ENCODE measurements at regions not wholly inside any gene's neighbourhood (a gene's known extent, or its start where the extent isn't known, plus 50 kb on each side); places are given as distances from the start of the nearest gene placed in this dataset.
"Not testable (repeated sequence)": the region's sequence is repeated elsewhere in the genome, so short reads cannot be mapped to it uniquely, and the experiment has no call there.

DNA sequence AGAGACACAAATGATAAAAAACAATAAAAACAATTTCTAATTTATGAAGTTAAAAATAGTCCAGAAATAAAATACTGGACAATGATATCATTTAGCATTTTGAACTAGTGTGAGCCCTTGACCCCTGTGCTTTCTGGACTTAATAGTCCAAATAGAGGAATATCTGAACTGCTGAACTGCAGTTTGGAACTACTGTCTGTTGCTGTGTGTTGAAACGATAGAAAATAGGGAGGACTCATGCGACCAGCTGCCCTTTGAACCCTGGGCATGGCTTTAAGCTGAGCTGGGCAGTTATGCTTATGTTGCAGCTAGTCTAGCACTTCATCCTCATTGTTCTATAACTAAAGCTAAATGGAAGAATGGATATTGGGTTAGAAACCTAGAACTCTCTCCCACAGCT is 99.5 kb downstream of the FMR1NB start:
- TF ChIP-seq, protein P1, sequence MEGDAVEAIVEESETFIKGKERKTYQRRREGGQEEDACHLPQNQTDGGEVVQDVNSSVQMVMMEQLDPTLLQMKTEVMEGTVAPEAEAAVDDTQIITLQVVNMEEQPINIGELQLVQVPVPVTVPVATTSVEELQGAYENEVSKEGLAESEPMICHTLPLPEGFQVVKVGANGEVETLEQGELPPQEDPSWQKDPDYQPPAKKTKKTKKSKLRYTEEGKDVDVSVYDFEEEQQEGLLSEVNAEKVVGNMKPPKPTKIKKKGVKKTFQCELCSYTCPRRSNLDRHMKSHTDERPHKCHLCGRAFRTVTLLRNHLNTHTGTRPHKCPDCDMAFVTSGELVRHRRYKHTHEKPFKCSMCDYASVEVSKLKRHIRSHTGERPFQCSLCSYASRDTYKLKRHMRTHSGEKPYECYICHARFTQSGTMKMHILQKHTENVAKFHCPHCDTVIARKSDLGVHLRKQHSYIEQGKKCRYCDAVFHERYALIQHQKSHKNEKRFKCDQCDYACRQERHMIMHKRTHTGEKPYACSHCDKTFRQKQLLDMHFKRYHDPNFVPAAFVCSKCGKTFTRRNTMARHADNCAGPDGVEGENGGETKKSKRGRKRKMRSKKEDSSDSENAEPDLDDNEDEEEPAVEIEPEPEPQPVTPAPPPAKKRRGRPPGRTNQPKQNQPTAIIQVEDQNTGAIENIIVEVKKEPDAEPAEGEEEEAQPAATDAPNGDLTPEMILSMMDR (IDR thresholded peaks at IDR 0.05; ENCODE audit: insufficient read depth, low read depth, low read length), result no peak
- Histone ChIP-seq H3K36me3 (ENCODE audit: control insufficient read depth, insufficient read depth, low read length) (no peaks in the 10 kb centered on the region), H3K27me3 (ENCODE audit: control insufficient read depth, insufficient read depth, low read length) (no peaks in the 10 kb centered on the region), H3K4me3 (ENCODE audit: low read depth, low read length) (no peak overlapping the region)
- CTCF ChIA-PET, result no interaction called here
- no peak for DNase-seq (ENCODE audit: low read depth)
- POLR2A ChIA-PET, result no interaction called here

DNA sequence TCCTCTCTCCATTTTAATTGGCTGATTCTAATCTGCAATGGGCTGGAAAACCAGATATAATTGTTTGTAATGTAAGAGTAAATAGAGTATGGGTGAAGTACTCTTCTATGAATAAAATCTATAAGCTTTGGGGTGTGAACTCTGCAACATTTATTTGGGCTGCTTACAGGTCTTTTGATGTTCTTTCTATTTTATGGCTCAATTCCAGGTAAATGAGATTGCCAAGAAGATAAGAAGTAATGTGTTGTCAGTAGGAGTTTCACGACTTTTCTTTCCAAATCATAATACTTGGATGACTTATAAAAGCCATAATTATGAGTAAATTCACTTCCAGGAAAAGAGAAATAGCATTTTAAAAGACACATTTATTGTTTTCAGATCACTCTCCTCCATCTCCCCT is 103.5 kb downstream of the FMR1NB start:
- no peaks in the 10 kb centered on the region for H3K27me3 ChIP-seq (ENCODE audit: control insufficient read depth, insufficient read depth, low read length)
- POLR2A ChIA-PET, result no interaction called here
- CTCF ChIA-PET, result no interaction called here
- no peak overlapping the region for H3K4me3 ChIP-seq (ENCODE audit: low read depth, low read length)
- no peaks in the 10 kb centered on the region for H3K36me3 ChIP-seq (ENCODE audit: control insufficient read depth, insufficient read depth, low read length)
- TF ChIP-seq, protein P1 (IDR thresholded peaks at IDR 0.05; ENCODE audit: insufficient read depth, low read depth, low read length), result no peak
- DNase-seq (ENCODE audit: low read depth), result no peak

DNA sequence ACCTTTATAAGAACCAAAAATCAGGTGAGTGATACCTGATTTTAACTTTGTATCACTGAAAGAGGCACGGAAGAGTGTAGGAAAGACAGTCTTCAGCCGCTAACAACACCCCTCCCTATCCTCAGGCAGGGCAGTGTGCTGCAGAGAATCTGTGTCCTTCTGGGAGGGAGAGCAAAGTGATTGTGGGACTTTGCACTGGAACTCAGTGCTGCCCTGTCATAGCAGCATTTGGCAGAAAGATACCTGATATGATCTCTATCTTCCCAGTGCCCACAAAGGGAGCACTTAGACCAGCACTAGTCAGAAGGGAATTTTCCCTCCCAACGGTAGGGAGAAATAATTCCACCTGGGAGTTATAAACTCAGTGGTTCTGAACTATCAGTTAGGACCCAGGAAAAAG is 139.0 kb downstream of the FMR1NB start:
- H3K4me3 ChIP-seq (ENCODE audit: low read depth, low read length), result no peak overlapping the region
- ChIA-PET POLR2A (no interaction called here), CTCF (no interaction called here)
- no peak for DNase-seq (ENCODE audit: low read depth)
- TF ChIP-seq, protein P1 (IDR thresholded peaks at IDR 0.05; ENCODE audit: insufficient read depth, low read depth, low read length), result no peak
- no peaks in the 10 kb centered on the region for H3K36me3 ChIP-seq (ENCODE audit: control insufficient read depth, insufficient read depth, low read length)
- no peaks in the 10 kb centered on the region for H3K27me3 ChIP-seq (ENCODE audit: control insufficient read depth, insufficient read depth, low read length)

DNA sequence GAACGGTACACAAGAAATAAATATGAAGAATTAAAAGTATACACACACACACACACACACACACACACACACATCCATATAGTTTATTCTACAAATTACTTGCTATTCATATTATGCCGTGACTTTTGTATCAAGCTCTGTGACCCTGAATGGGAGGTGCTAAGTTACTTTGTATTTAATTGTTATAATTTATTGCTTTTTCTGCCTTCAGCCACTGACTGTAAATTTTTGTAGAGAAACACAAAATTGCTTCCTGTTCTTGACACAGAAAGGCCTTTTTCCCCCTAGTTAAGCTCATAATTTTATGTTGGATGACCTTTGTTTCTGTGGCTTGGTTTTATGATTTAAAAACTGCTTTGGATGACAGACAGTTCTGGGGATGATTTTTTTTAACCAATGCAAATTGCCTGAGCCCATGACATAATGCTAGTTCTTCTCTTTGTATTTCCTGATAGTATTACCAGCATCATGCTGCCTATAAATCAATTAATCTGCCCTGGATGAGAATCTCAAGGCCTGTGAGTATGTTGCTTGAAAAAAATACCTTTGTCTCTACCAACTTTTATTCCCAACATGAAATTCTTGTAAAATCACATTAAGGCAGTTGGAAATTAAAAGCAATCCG is 140.0 kb downstream of the FMR1NB start:
- CTCF ChIA-PET, result no interaction called here
- DNase-seq (ENCODE audit: low read depth), result no peak
- no peaks in the 10 kb centered on the region for H3K36me3 ChIP-seq (ENCODE audit: control insufficient read depth, insufficient read depth, low read length)
- POLR2A ChIA-PET, result no interaction called here
- TF ChIP-seq, protein P1 (IDR thresholded peaks at IDR 0.05; ENCODE audit: insufficient read depth, low read depth, low read length), result no peak
- H3K27me3 ChIP-seq (ENCODE audit: control insufficient read depth, insufficient read depth, low read length), result no peaks in the 10 kb centered on the region
- H3K4me3 ChIP-seq (ENCODE audit: low read depth, low read length), result no peak overlapping the region

DNA sequence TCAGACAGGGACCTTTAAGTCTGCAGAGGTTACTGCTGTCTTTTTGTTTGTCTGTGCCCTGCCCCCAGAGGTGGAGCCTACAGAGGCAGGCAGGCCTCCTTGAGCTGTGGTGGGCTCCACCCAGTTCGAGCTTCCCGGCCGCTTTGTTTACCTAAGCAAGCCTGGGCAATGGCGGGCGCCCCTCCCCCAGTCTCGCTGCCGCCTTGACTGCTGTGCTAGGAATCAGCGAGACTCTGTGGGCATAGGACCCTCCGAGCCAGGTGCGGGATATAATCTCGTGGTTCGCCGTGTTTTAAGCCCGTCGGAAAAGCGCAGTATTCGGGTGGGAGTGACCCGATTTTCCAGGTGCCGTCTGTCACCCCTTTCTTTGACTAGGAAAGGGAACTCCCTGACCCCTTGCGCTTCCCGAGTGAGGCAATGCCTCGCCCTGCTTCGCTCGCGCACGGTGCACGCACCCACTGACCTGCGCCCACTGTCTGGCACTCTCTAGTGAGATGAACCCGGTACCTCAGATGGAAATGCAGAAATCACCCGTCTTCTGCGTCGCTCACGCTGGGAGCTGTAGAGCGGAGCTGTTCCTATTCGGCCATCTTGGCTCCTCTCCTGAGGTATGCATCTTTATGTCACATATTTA is 147.9 kb downstream of the FMR1NB start:
- CTCF ChIA-PET; DNase-seq (ENCODE audit: low read depth); H3K4me3 ChIP-seq (ENCODE audit: low read depth, low read length); H3K27me3 ChIP-seq (ENCODE audit: control insufficient read depth, insufficient read depth, low read length); POLR2A ChIA-PET; H3K36me3 ChIP-seq (ENCODE audit: control insufficient read depth, insufficient read depth, low read length): not testable (repeated sequence)

Data from BJ (cell line).